ENCODE measurements at regions not wholly inside any gene's neighbourhood (a gene's known extent, or its start where the extent isn't known, plus 50 kb on each side); places are given as distances from the start of the nearest gene placed in this dataset.
A peak's percentile ranks its signal among the peaks of the same experiment; 100 is the strongest.

DNA sequence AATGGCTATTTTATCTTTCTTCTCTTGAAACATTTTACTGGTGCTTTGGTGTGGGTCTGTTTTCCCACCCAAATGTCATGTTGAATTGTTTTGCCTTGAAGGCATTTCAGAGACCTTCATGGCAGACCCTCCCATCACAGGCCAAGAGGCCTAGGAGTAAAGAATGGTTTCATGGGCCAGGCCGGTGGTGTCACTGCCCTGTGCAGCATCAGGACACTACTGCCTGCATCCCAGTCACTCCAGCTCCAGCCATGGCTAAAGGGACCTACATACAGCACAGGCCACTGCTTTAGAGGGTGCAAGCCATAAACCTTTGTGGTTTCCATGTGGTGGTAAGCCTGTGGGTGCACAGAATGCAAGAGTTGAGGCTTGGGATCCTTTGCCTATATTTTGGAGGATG is 326.9 kb downstream of the SLITRK5 start:
- no peaks in the 10 kb centered on the region for H3K9me3 ChIP-seq (ENCODE audit: low read length)
- H3K79me2 ChIP-seq (ENCODE audit: low read length): no peaks in the 10 kb centered on the region
- H3K9ac ChIP-seq (ENCODE audit: low read length): no peak overlapping the region
- ChIA-PET POLR2A (ENCODE audit: unreplicated experiment) (no interaction called here), CTCF (no interaction called here)
- intact Hi-C loops (cut with micrococcal nuclease): loop anchor here (10.0 kb wide), 1 partner anchor 313 kb away; no protein-coding TSS in a partner anchor
- no peaks in the 10 kb centered on the region for H3K27me3 ChIP-seq (ENCODE audit: low read length)
- no peaks in the 10 kb centered on the region for H3F3A ChIP-seq (ENCODE audit: low read length, unreplicated experiment)
- H3K4me1 ChIP-seq (ENCODE audit: insufficient read depth, low read length): no peaks in the 10 kb centered on the region
- H3K4me2 ChIP-seq (ENCODE audit: low read length): no peak overlapping the region
- no TSS peak for BruUV-seq (replicated peaks)
- H3K36me3 ChIP-seq (ENCODE audit: low read depth, low read length): no peaks in the 10 kb centered on the region
- no peak for DNase-seq
- no peaks in the 10 kb centered on the region for H4K20me1 ChIP-seq (ENCODE audit: low read length)
- no peak overlapping the region for H2AFZ ChIP-seq (ENCODE audit: low read length)
- no peak for ATAC-seq
- no peak overlapping the region for H3K27ac ChIP-seq (ENCODE audit: low read length)
- TF ChIP-seq EZH2phosphoT487 (IDR thresholded peaks at IDR 0.05; ENCODE audit: borderline replicate concordance, low read length): no peak
- TF ChIP-seq EZH2 (IDR thresholded peaks at IDR 0.05; ENCODE audit: low read length, unreplicated experiment): no peak
- TF ChIP-seq, protein P1, sequence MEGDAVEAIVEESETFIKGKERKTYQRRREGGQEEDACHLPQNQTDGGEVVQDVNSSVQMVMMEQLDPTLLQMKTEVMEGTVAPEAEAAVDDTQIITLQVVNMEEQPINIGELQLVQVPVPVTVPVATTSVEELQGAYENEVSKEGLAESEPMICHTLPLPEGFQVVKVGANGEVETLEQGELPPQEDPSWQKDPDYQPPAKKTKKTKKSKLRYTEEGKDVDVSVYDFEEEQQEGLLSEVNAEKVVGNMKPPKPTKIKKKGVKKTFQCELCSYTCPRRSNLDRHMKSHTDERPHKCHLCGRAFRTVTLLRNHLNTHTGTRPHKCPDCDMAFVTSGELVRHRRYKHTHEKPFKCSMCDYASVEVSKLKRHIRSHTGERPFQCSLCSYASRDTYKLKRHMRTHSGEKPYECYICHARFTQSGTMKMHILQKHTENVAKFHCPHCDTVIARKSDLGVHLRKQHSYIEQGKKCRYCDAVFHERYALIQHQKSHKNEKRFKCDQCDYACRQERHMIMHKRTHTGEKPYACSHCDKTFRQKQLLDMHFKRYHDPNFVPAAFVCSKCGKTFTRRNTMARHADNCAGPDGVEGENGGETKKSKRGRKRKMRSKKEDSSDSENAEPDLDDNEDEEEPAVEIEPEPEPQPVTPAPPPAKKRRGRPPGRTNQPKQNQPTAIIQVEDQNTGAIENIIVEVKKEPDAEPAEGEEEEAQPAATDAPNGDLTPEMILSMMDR (conservative IDR thresholded peaks at IDR 0.05; ENCODE audit: low read depth, low read length): no peak
- H3K4me3 ChIP-seq (ENCODE audit: low read length): no peak overlapping the region
- H3K9me2 ChIP-seq (replicated peaks; ENCODE audit: low read length): no peaks in the 10 kb centered on the region

DNA sequence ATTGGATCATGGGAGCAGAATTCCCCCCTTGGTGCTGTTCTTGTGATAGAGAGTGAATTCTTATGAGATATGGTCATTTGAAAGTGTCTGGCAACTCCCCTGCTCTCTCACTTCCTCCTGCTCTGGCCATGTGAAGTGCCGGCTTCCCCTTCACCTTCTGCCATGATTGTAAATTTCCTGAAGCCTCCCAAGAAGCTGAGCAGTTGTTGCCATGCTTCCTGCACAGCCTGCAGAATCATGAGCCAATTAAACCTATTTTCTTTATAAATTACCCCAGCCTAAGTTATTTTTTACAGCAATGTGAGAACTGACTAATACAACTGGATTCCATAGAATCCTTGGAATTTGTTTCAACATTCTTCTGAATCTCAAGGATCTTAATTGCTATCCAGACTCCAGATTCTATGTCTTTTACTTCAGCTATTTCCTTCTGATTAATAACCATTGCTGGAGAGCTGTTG is 328.1 kb downstream of the SLITRK5 start:
- intact Hi-C loops (cut with micrococcal nuclease): loop anchor here (10.0 kb wide), 1 partner anchor 314 kb away; no protein-coding TSS in a partner anchor
- ChIA-PET CTCF (no interaction called here), POLR2A (ENCODE audit: unreplicated experiment) (no interaction called here)
- Histone ChIP-seq H3K9me2 (replicated peaks; ENCODE audit: low read length) (no peaks in the 10 kb centered on the region), H3K4me3 (ENCODE audit: low read length) (no peak overlapping the region), H2AFZ (ENCODE audit: low read length) (no peak overlapping the region), H3K36me3 (ENCODE audit: low read depth, low read length) (no peaks in the 10 kb centered on the region), H3K27ac (ENCODE audit: low read length) (no peak overlapping the region), H3K79me2 (ENCODE audit: low read length) (no peaks in the 10 kb centered on the region), H3K27me3 (ENCODE audit: low read length) (no peaks in the 10 kb centered on the region), H3K4me2 (ENCODE audit: low read length) (no peak overlapping the region), H3K9ac (ENCODE audit: low read length) (no peak overlapping the region), H3K9me3 (ENCODE audit: low read length) (no peaks in the 10 kb centered on the region), H3K4me1 (ENCODE audit: insufficient read depth, low read length) (no peaks in the 10 kb centered on the region), H4K20me1 (ENCODE audit: low read length) (no peaks in the 10 kb centered on the region), H3F3A (ENCODE audit: low read length, unreplicated experiment) (no peaks in the 10 kb centered on the region)
- BruUV-seq (replicated peaks): no TSS peak
- TF ChIP-seq EZH2phosphoT487 (IDR thresholded peaks at IDR 0.05; ENCODE audit: borderline replicate concordance, low read length): no peak
- no peak for TF ChIP-seq EZH2 (IDR thresholded peaks at IDR 0.05; ENCODE audit: low read length, unreplicated experiment)
- ATAC-seq: no peak; the same call in 1 of the 2 replicates
- peak; percentile 6 for DNase-seq

DNA sequence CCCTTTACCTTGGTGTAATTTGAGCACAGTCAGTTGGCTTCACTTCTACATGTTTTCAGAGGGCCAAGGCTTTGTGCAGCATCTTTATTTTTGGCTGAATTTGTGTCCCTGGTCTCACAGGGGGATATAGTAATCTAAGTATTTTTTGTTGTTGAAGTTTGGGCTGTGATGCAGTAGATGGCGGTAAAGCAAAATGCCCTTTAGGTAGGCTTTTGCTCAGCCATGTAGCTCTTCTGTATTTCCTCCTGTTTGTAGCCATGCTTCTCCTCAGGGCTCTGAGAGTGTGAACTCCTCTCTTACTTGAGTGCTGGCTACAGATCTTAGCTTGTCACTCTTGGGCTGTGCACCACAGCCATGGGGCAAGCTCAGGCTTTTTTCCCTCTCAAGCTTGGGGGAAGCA is 328.6 kb downstream of the SLITRK5 start:
- ChIA-PET CTCF (no interaction called here), POLR2A (ENCODE audit: unreplicated experiment) (no interaction called here)
- no peaks in the 10 kb centered on the region for H3K79me2 ChIP-seq (ENCODE audit: low read length)
- H2AFZ ChIP-seq (ENCODE audit: low read length): no peak overlapping the region
- no peaks in the 10 kb centered on the region for H3K36me3 ChIP-seq (ENCODE audit: low read depth, low read length)
- H3K4me3 ChIP-seq (ENCODE audit: low read length): no peak overlapping the region
- no peak overlapping the region for H3K9ac ChIP-seq (ENCODE audit: low read length)
- TF ChIP-seq EZH2 (IDR thresholded peaks at IDR 0.05; ENCODE audit: low read length, unreplicated experiment) (no peak), EZH2phosphoT487 (IDR thresholded peaks at IDR 0.05; ENCODE audit: borderline replicate concordance, low read length) (no peak)
- TF ChIP-seq, protein P1 (conservative IDR thresholded peaks at IDR 0.05; ENCODE audit: low read depth, low read length): no peak
- no peaks in the 10 kb centered on the region for H3K9me3 ChIP-seq (ENCODE audit: low read length)
- H3K27ac ChIP-seq (ENCODE audit: low read length): no peak overlapping the region
- no peaks in the 10 kb centered on the region for H3K27me3 ChIP-seq (ENCODE audit: low read length)
- no TSS peak for BruUV-seq (replicated peaks)
- no peaks in the 10 kb centered on the region for H3K9me2 ChIP-seq (replicated peaks; ENCODE audit: low read length)
- no peaks in the 10 kb centered on the region for H4K20me1 ChIP-seq (ENCODE audit: low read length)
- intact Hi-C loops (cut with micrococcal nuclease): loop anchor here (5.0 to 10.0 kb wide), 2 partner anchors 315 to 1068 kb away; no protein-coding TSS in a partner anchor
- H3F3A ChIP-seq (ENCODE audit: low read length, unreplicated experiment): no peaks in the 10 kb centered on the region
- H3K4me1 ChIP-seq (ENCODE audit: insufficient read depth, low read length): no peaks in the 10 kb centered on the region
- ATAC-seq (peak; percentile 31; the same call in 1 of the 2 replicates), DNase-seq (no peak)
- no peak overlapping the region for H3K4me2 ChIP-seq (ENCODE audit: low read length)
